ENCODE measurements at regions not wholly inside any gene's neighbourhood (a gene's known extent, or its start where the extent isn't known, plus 50 kb on each side); places are given as distances from the start of the nearest gene placed in this dataset.

DNA sequence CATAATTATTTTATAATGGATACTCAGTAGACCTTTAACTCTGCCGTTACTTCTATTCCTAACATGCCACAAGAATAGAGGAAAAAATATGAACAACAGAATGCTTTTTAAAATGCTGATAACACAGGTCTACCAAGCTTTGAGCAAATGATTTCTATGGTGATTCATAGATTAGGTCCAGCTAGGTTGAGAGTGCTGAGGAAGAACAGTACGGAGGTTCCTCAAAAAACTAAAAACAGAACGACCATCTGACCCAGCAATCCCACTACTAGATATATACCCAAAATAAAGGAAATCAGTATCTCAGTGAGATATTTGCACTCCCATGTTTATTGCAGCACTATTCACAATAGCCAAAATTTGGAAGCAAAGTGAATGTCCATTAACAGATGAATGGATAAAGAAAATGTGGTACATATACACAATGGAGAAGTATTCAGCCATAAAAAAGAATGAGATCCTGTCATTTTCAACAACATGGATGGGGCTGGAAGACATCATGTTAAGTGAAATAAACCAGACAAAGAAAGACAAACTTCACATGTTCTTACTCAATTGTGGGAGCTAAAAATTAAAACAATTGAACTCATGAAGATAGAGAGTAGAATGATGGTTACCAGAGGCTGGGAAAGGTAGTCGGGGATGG lies 111.6 kb upstream of the SERTAD2 start:
- TF ChIP-seq EP300 (IDR thresholded peaks at IDR 0.05; ENCODE audit: borderline replicate concordance in 1 of 2, low read depth in 2 of 2, low read length in 2 of 2) (no peak), CTCF (IDR thresholded peaks at IDR 0.05; ENCODE audit: control extremely low read depth in 1 of 3, insufficient read depth in 1 of 3, low read depth in 1 of 3, low read length in 3 of 3) (no peak), SIN3A (conservative IDR thresholded peaks at IDR 0.05 in 1 of 2, IDR thresholded peaks at IDR 0.05 in 1 of 2; ENCODE audit: low read depth in 1 of 2, low read length in 2 of 2) (no peak), ZNF274 (IDR thresholded peaks at IDR 0.05; ENCODE audit: borderline replicate concordance, extremely low read depth, low read length) (no peak)

Data from H1 (cell line).